Fibroblast of lung (primary cell): ENCODE measurements at regions not wholly inside any gene's neighbourhood (a gene's known extent, or its start where the extent isn't known, plus 50 kb on each side); places are given as distances from the start of the nearest gene placed in this dataset.

Experiments
- DNase-seq, 2 donors: peaks; one replicate each; pipeline versions ENCODE4 v3.0.0 to v3.0.0-alpha.2; 2010; ENCODE audit warnings: low read depth in 2 of 2
- H2AFZ ChIP-seq: 2 replicates; pipeline ENCODE4 v1.5.1; 2012; ENCODE audit warnings: low read length, control low read depth, inconsistent platforms
- H3K27ac ChIP-seq: 2 replicates; pipeline ENCODE4 v1.5.1; 2011; ENCODE audit warnings: low read length, control low read depth; ENCODE audit not compliant: insufficient read depth
- H3K27me3 ChIP-seq: 2 replicates; pipeline ENCODE4 v1.5.1; 2011; ENCODE audit warnings: mild to moderate bottlenecking, low read length; ENCODE audit not compliant: control insufficient read depth, insufficient read depth
- H3K36me3 ChIP-seq: 2 replicates; pipeline ENCODE4 v1.5.1; 2011; ENCODE audit warnings: low read length; ENCODE audit not compliant: control insufficient read depth, insufficient read depth
- H3K4me1 ChIP-seq: 2 replicates; pipeline ENCODE4 v1.5.1; 2011; ENCODE audit warnings: low read length; ENCODE audit not compliant: control insufficient read depth, insufficient read depth; ENCODE audit errors: extremely low read depth
- H3K4me2 ChIP-seq: 2 replicates; pipeline ENCODE4 v1.5.1; 2011; ENCODE audit warnings: low read length, control low read depth; ENCODE audit not compliant: insufficient read depth; ENCODE audit errors: extremely low read depth
- H3K4me3 ChIP-seq, 4 experiments: fragments of 200-600 bp in 1 of 4; sonication (generic) in 1 of 4; replicated peaks in 1 of 4; 2 replicates each; pipeline ENCODE4 v1.5.1; 2011 to 2016; ENCODE audit warnings: low read length in 4 of 4, low read depth in 3 of 4, mild to moderate bottlenecking in 3 of 4, control low read depth in 2 of 4, inconsistent platforms in 1 of 4, mixed read lengths in 1 of 4; ENCODE audit not compliant: insufficient read depth in 1 of 4; ENCODE audit errors: control extremely low read depth in 1 of 4
- H3K79me2 ChIP-seq: 2 replicates; pipeline ENCODE4 v1.5.1; 2012; ENCODE audit warnings: mild to moderate bottlenecking, low read length, inconsistent platforms; ENCODE audit not compliant: control insufficient read depth, insufficient read depth
- H3K9ac ChIP-seq: 2 replicates; pipeline ENCODE4 v1.5.1; 2011; ENCODE audit warnings: mild to moderate bottlenecking, low read length, control low read depth; ENCODE audit not compliant: insufficient read depth
- H3K9me3 ChIP-seq: 2 replicates; pipeline ENCODE4 v1.5.1; 2012; ENCODE audit warnings: low read depth, low read length; ENCODE audit not compliant: control insufficient read depth, insufficient read depth
- H4K20me1 ChIP-seq: 2 replicates; pipeline ENCODE4 v1.5.1; 2011; ENCODE audit warnings: low read length; ENCODE audit not compliant: control insufficient read depth, insufficient read depth; ENCODE audit errors: extremely low read depth
- EZH2 ChIP-seq: IDR thresholded peaks from 2 replicates; pipeline ENCODE4 v1.5.1; 2012; ENCODE audit warnings: low read length, control low read depth, mild to moderate bottlenecking; ENCODE audit errors: missing control alignments
- TF ChIP-seq, protein P1 (sequence below), 2 donors: IDR thresholded peaks in 1 of 2; conservative IDR thresholded peaks in 1 of 2; 1 replicate in 1 of 2; 2 replicates in 1 of 2; pipeline ENCODE4 v1.5.1; 2011 to 2012; ENCODE audit warnings: low read length in 2 of 2, control low read depth in 1 of 2, inconsistent platforms in 1 of 2, low read depth in 1 of 2, mild to moderate bottlenecking in 1 of 2

DNA sequence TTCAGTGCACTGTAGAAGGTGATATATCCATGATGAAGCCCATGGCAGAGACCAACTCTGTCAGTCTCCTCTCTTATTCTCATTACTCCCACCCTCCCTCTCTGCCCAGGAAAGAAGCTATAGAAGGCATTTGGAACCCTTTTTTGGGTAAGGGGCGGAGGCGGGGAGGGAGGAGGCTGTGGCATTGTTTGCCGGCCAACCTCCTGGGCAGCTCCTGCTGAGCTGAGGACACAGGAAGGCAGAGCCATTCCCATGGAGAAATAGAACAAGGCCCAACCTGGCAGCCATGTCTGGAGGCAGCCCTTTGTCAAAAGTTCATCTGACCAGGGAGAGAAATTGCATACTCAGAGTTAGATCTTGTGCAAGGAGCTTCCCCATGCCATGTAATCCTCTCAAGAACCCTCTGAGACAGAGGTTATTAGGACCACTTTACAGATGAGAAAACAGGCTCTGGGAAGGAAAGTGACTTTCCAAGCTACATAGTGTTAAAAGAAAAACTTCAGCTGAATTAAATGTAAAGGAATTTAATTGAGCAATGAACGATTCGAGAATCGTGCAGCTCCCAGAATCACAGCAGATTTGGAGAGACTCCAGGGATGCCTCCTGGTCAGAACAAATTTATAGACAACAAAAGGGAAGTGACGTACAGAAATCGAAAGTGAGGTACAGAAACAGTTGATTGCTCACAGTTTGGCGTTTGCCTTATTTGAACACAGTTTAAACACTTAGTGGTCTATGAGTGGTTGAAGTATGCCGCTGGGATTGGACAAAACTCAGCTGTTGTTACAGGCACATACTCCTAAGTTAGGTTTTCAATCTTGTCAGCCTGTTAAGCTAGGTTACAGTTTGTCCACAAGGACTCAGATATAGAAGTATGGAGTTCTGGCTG is 158.6 kb downstream of the MELK start:
- H3K9ac ChIP-seq, result no peak overlapping the region
- H3K79me2 ChIP-seq, result no peaks in the 10 kb centered on the region
- no peaks in the 10 kb centered on the region for H3K27me3 ChIP-seq
- DNase-seq, result peak; percentile 18 to 84
- no peak overlapping the region for H3K4me2 ChIP-seq
- no peaks in the 10 kb centered on the region for H3K36me3 ChIP-seq
- TF ChIP-seq, protein P1, sequence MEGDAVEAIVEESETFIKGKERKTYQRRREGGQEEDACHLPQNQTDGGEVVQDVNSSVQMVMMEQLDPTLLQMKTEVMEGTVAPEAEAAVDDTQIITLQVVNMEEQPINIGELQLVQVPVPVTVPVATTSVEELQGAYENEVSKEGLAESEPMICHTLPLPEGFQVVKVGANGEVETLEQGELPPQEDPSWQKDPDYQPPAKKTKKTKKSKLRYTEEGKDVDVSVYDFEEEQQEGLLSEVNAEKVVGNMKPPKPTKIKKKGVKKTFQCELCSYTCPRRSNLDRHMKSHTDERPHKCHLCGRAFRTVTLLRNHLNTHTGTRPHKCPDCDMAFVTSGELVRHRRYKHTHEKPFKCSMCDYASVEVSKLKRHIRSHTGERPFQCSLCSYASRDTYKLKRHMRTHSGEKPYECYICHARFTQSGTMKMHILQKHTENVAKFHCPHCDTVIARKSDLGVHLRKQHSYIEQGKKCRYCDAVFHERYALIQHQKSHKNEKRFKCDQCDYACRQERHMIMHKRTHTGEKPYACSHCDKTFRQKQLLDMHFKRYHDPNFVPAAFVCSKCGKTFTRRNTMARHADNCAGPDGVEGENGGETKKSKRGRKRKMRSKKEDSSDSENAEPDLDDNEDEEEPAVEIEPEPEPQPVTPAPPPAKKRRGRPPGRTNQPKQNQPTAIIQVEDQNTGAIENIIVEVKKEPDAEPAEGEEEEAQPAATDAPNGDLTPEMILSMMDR (conservative IDR thresholded peaks at IDR 0.05 in 1 of 2, IDR thresholded peaks at IDR 0.05 in 1 of 2; ENCODE audit: low read depth in 1 of 2, low read length in 2 of 2), result no peak
- no peak for TF ChIP-seq EZH2
- H3K27ac ChIP-seq, result no peak overlapping the region
- H4K20me1 ChIP-seq, result no peaks in the 10 kb centered on the region
- no peaks in the 10 kb centered on the region for H3K4me1 ChIP-seq
- peak overlapping the region; percentile 74 for H2AFZ ChIP-seq
- no peak overlapping the region for H3K4me3 ChIP-seq
- no peaks in the 10 kb centered on the region for H3K9me3 ChIP-seq

GRCh38 chr9:36734737-36735136 is 162.0 kb downstream of the MELK start:
- Histone ChIP-seq H3K4me3 (no peak overlapping the region), H2AFZ (no peak overlapping the region), H3K9me3 (no peaks in the 10 kb centered on the region), H3K36me3 (no peaks in the 10 kb centered on the region), H3K27ac (no peak overlapping the region), H3K4me2 (no peak overlapping the region), H3K27me3 (peaks cover 2% of the 10 kb centered on the region), H3K9ac (no peak overlapping the region), H4K20me1 (no peaks in the 10 kb centered on the region), H3K4me1 (no peaks in the 10 kb centered on the region), H3K79me2 (no peaks in the 10 kb centered on the region)
- TF ChIP-seq, protein P1 (conservative IDR thresholded peaks at IDR 0.05 in 1 of 2, IDR thresholded peaks at IDR 0.05 in 1 of 2; ENCODE audit: low read depth in 1 of 2, low read length in 2 of 2), result no peak
- TF ChIP-seq EZH2, result no peak
- DNase-seq, result no peak

DNA sequence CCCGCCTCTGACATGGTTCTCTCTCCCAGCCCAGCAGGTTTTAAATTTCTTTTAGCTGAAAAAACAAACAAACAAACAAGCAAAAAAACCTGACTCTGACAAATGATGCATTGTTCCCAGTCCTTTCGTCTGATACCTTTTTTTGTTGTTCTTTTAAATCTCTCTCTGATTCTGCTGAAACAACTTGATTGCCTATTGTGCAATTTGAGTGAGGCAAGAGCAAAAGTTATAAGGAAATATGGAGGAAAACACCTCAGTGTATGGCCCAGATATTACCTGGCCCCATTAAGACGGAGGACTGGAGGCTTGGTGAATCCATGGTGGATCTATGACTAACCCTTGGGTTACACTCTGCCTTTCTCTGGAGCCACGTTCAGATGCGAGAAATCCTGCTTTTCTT is 164.0 kb downstream of the MELK start:
- Histone ChIP-seq H4K20me1 (no peaks in the 10 kb centered on the region), H3K9me3 (no peaks in the 10 kb centered on the region), H3K9ac (no peak overlapping the region), H3K4me1 (no peaks in the 10 kb centered on the region), H2AFZ (no peak overlapping the region), H3K27me3 (peaks cover 10% of the 10 kb centered on the region), H3K4me2 (no peak overlapping the region), H3K27ac (no peak overlapping the region), H3K36me3 (no peaks in the 10 kb centered on the region), H3K4me3 (no peak overlapping the region), H3K79me2 (no peaks in the 10 kb centered on the region)
- TF ChIP-seq EZH2, result no peak
- TF ChIP-seq, protein P1 (conservative IDR thresholded peaks at IDR 0.05 in 1 of 2, IDR thresholded peaks at IDR 0.05 in 1 of 2; ENCODE audit: low read depth in 1 of 2, low read length in 2 of 2), result no peak
- no peak for DNase-seq
